IPS-20b (cell line): ENCODE measurements at regions not wholly inside any gene's neighbourhood (a gene's known extent, or its start where the extent isn't known, plus 50 kb on each side); places are given as distances from the start of the nearest gene placed in this dataset.
"Not testable (repeated sequence)": the region's sequence is repeated elsewhere in the genome, so short reads cannot be mapped to it uniquely, and the experiment has no call there.

ENCODE experiments used
- H3K27ac ChIP-seq: one replicate; pipeline ENCODE4 v1.5.1; 2013; ENCODE audit warnings: low read length
- H3K27me3 ChIP-seq: 2 replicates; pipeline ENCODE4 v1.6.1; 2013; ENCODE audit warnings: mild to moderate bottlenecking, low read length, inconsistent platforms; ENCODE audit not compliant: insufficient read depth
- H3K36me3 ChIP-seq: 2 replicates; pipeline ENCODE4 v1.6.1; 2013; ENCODE audit warnings: low read depth, mild to moderate bottlenecking, inconsistent platforms, low read length, moderate library complexity; ENCODE audit not compliant: insufficient read depth
- H3K4me1 ChIP-seq: 2 replicates; pipeline ENCODE4 v1.6.1; 2013; ENCODE audit warnings: mild to moderate bottlenecking, control low read depth, inconsistent platforms, low read length, moderate library complexity; ENCODE audit not compliant: insufficient read depth
- H3K4me3 ChIP-seq: 2 replicates; pipeline ENCODE4 v1.5.1; 2013; ENCODE audit warnings: mild to moderate bottlenecking, low read length, inconsistent platforms
- H3K9ac ChIP-seq: 2 replicates; pipeline ENCODE4 v1.6.1; 2013; ENCODE audit warnings: low read depth, mild to moderate bottlenecking, inconsistent platforms, low read length, moderate library complexity
- H3K9me3 ChIP-seq: 2 replicates; pipeline ENCODE4 v1.6.1; 2013; ENCODE audit warnings: mild to moderate bottlenecking, low read depth, low read length, inconsistent platforms; ENCODE audit not compliant: insufficient read depth

DNA sequence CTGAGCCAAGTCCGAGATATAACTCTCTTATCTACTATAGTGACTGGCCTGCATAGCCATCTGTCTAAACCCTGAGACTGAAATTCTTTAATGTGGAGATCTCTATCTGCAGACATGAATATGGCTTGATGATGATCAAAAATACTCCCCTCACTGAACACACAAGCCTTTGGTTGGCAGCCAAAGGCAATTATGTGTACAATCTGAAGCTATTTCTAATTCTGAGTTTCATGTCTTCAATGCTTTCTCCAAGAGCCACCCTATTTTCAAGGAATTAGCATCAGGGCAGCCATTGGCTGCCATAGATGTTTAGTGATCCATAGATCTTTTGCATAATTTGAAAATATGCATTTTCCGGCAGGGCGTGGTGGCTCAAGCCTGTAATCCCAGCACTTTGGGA, 168.2 kb downstream of the TGFB2 start:
- peaks cover 11% of the 10 kb centered on the region for H3K9me3 ChIP-seq
- H3K36me3 ChIP-seq: no peaks in the 10 kb centered on the region
- H3K9ac ChIP-seq: no peak overlapping the region
- no peaks in the 10 kb centered on the region for H3K4me1 ChIP-seq
- H3K27ac ChIP-seq: no peak overlapping the region
- H3K4me3 ChIP-seq: no peak overlapping the region
- H3K27me3 ChIP-seq: no peaks in the 10 kb centered on the region

DNA sequence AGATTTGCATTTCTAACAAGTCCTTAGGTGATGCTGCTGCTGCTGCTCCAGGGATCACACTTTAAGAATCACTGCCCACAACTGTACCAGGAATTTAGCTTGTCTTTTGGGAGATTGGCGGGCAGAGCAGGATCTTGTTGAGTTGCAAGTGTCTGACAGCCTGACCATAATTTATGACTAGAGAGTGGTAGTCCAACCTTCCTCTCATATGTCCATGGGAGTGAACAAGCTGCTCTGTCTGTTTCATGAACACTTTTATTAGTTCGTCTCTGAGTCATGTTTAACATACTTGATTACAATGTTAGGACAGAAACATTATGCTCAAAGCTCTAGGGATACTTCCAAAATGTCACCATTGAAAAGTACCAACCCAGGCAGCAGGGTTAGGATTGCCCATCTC, 169.6 kb downstream of the TGFB2 start:
- no peaks in the 10 kb centered on the region for H3K9me3 ChIP-seq
- H3K4me1 ChIP-seq: no peaks in the 10 kb centered on the region
- no peaks in the 10 kb centered on the region for H3K36me3 ChIP-seq
- H3K9ac ChIP-seq: no peak overlapping the region
- no peaks in the 10 kb centered on the region for H3K27me3 ChIP-seq
- no peak overlapping the region for H3K4me3 ChIP-seq
- no peak overlapping the region for H3K27ac ChIP-seq

DNA sequence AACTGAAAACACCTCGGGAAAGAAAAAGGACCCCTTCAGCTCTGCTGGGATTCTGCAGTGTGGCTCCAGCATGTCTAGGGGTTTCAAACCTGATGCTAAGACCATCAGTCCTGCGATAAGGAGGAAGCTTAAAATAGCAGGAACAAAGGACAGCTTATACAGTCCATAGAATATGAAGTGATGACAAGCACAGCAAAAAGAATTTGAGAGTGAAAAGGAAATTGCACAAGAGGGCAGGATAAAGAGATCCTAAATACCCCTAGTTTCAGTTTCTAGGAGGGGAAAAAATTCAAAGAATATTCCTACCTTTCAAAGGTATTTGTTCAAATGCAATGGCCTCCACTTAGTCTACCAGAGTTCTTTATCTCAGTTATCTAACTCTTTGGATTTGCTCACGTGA, 171.4 kb downstream of the TGFB2 start:
- no peak overlapping the region for H3K27ac ChIP-seq
- no peaks in the 10 kb centered on the region for H3K36me3 ChIP-seq
- no peaks in the 10 kb centered on the region for H3K9me3 ChIP-seq
- no peaks in the 10 kb centered on the region for H3K27me3 ChIP-seq
- H3K9ac ChIP-seq: no peak overlapping the region
- no peaks in the 10 kb centered on the region for H3K4me1 ChIP-seq
- no peak overlapping the region for H3K4me3 ChIP-seq

GRCh38 chr1:218517459-218517858, 172.3 kb downstream of the TGFB2 start:
- Histone ChIP-seq H3K27me3 (no peaks in the 10 kb centered on the region), H3K9ac (no peak overlapping the region), H3K27ac (no peak overlapping the region), H3K4me1 (no peaks in the 10 kb centered on the region), H3K4me3 (no peak overlapping the region), H3K36me3 (no peaks in the 10 kb centered on the region), H3K9me3 (no peaks in the 10 kb centered on the region)

DNA sequence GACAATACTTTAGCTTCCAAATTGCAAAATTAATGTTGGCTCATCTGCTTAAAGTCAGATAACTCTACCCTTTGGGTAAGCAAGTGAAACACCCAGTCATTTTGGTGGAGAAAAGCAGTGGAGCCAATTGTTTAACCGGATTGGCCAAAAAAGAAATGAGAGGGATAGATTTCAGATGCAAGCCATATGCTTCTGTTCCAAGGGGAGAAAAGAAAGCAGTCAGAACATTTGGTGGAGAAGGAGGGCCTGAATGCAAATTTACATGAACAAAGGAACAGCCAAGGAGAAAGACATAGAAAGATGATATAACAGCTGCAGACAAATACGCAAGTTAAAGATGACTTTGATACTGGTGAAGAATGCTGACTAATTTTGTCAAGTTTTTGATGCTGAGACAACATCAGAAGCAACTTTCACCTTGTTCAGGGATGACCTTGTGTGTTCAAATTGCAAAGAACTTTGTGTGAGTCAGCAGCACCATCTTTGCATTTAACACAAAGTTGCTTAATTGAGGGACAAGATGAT, 173.1 kb downstream of the TGFB2 start:
- no peaks in the 10 kb centered on the region for H3K36me3 ChIP-seq
- no peaks in the 10 kb centered on the region for H3K9me3 ChIP-seq
- H3K4me3 ChIP-seq: no peak overlapping the region
- H3K27me3 ChIP-seq: no peaks in the 10 kb centered on the region
- no peak overlapping the region for H3K27ac ChIP-seq
- H3K9ac ChIP-seq: no peak overlapping the region
- H3K4me1 ChIP-seq: no peaks in the 10 kb centered on the region

DNA sequence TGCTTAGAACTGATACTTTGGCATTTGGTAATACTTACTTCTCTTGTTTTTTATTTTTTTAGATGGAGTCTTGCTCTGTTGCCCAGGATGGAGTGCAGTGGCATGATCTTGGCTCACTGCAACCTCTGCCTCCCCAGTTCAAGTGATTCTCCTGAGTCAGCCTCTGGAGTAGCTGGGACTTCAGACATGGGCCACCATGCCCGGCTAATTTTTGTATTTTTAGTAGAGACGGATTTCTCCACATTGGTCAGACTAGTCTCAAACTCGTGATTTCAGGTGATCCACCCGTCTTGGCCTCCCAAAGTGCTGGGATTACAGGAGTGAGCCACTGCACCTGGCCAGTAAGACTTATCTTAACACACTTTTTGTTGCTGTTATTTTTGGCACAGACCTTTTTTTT, 175.5 kb downstream of the TGFB2 start:
- not testable (repeated sequence) for H3K9ac ChIP-seq, H3K9me3 ChIP-seq, H3K27ac ChIP-seq, H3K4me1 ChIP-seq, H3K4me3 ChIP-seq, H3K36me3 ChIP-seq, H3K27me3 ChIP-seq

DNA sequence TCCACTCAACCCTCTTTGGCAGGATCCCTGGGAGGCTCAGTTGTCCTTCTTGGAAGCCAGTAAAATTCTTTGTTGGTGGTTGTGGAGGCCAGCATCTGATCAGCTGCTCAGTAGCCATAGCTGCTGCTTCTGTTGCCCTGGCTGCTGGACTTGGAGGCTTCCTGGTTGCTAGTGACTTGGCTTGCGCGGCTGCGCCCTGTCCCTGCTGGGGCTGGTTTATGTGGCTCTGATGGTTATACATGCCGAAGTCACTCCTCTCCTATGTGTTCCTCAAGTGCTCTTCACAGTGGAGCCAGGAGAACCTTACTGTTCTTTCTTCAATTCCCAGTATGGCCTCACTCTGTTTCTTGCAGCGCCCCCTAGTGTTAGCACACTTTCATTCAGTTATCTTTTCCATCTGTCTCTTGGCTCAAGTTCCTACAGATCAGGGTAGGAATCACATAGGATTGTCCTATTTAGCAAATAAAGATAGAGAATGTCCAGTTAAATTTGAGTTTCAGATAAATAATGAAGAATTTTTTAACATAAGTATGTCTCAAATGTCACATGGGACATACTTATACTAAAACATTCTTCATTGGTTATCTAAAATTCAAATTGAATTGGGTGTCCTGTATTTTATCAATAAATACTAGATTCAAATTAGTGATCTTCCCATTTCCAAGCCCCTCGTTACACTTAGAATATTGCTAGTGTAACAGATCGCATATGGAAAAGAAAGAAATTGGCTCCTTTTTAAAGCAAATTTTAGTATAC, 176.5 kb downstream of the TGFB2 start:
- no peaks in the 10 kb centered on the region for H3K36me3 ChIP-seq
- no peaks in the 10 kb centered on the region for H3K9me3 ChIP-seq
- H3K4me3 ChIP-seq: no peak overlapping the region
- H3K27ac ChIP-seq: no peak overlapping the region
- no peak overlapping the region for H3K9ac ChIP-seq
- H3K27me3 ChIP-seq: no peaks in the 10 kb centered on the region
- H3K4me1 ChIP-seq: no peaks in the 10 kb centered on the region

DNA sequence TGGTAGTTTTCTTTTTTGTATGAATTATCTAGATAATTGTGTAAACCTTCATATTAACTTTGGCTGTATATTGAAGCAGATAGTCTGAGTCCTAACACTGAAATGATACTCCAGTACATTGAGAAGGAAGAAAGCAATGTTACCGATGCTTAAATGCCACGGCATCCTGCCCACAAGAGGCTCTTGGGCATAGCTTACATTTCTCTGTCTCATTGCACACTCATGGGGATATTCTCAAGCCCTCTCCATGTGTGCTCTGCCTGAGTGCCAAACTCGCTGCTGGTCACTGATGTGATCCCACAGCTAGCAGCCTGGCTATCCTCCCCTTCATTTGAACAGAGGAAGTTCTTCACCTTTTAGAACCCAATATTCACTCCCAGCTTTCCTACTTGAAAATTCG, 179.4 kb downstream of the TGFB2 start:
- H3K36me3 ChIP-seq: no peaks in the 10 kb centered on the region
- no peak overlapping the region for H3K9ac ChIP-seq
- no peaks in the 10 kb centered on the region for H3K9me3 ChIP-seq
- no peak overlapping the region for H3K4me3 ChIP-seq
- no peak overlapping the region for H3K27ac ChIP-seq
- no peaks in the 10 kb centered on the region for H3K27me3 ChIP-seq
- H3K4me1 ChIP-seq: no peaks in the 10 kb centered on the region

DNA sequence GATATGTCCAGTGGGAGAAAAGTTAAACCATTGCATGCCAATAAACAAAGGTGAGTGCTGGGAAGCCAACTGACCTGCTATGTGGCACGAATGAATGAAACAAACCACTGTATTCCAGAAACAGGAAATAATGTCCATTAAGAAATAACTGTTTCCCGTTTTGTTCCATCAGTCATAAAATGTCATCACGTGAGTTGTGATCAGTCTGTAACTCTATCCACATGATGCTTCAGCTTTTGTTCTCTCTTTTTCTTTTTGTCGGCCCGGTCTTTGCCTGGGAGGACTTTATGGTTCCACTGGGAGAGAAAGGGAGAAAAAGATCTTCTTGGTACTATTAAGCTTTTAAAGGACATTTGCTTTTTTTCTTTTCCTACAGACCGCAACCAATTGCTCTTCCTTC, 179.9 kb downstream of the TGFB2 start:
- no peaks in the 10 kb centered on the region for H3K27me3 ChIP-seq
- H3K27ac ChIP-seq: no peak overlapping the region
- no peaks in the 10 kb centered on the region for H3K4me1 ChIP-seq
- H3K9ac ChIP-seq: no peak overlapping the region
- no peak overlapping the region for H3K4me3 ChIP-seq
- no peaks in the 10 kb centered on the region for H3K9me3 ChIP-seq
- H3K36me3 ChIP-seq: no peaks in the 10 kb centered on the region

GRCh38 chr1:218525451-218526197, 180.5 kb downstream of the TGFB2 start:
- H3K4me1 ChIP-seq: no peaks in the 10 kb centered on the region
- H3K9me3 ChIP-seq: no peaks in the 10 kb centered on the region
- H3K27ac ChIP-seq: no peak overlapping the region

DNA sequence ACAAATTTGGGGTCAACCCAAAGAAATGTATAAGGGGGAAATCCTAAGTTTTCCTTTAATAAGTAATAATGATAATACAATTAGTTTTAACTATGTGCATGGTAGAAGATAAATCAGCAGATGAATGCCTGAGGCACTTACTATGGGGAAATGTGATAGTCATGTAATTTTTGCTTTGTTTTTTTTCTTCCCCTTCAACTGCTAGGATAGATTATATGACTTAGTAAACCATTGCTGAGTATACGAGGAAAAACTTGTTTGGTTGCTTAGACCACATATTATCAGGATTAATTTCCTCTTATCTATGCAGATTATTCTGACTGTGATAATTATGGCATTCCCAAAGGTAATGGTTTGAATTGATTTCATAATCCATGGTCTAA, 181.1 kb downstream of the TGFB2 start:
- Histone ChIP-seq H3K4me3 (no peak overlapping the region), H3K36me3 (no peaks in the 10 kb centered on the region), H3K9ac (no peak overlapping the region), H3K27ac (no peak overlapping the region), H3K9me3 (no peaks in the 10 kb centered on the region), H3K27me3 (no peaks in the 10 kb centered on the region), H3K4me1 (no peaks in the 10 kb centered on the region)

More at GRCh38 chr1:218525451-218526197, 180.5 kb downstream of the TGFB2 start:
- no peaks in the 10 kb centered on the region for H3K36me3 ChIP-seq
- H3K27me3 ChIP-seq: no peaks in the 10 kb centered on the region
- H3K4me3 ChIP-seq: no peak overlapping the region
- H3K9ac ChIP-seq: no peak overlapping the region

GRCh38 chr1:218527737-218528136, 182.6 kb downstream of the TGFB2 start:
- H3K27me3 ChIP-seq: no peaks in the 10 kb centered on the region
- H3K27ac ChIP-seq: no peak overlapping the region
- H3K4me1 ChIP-seq: no peaks in the 10 kb centered on the region
- H3K9me3 ChIP-seq: no peaks in the 10 kb centered on the region
- H3K9ac ChIP-seq: no peak overlapping the region
- H3K4me3 ChIP-seq: no peak overlapping the region
- no peaks in the 10 kb centered on the region for H3K36me3 ChIP-seq
